ENCODE measurements at regions not wholly inside any gene's neighbourhood (a gene's known extent, or its start where the extent isn't known, plus 50 kb on each side); places are given as distances from the start of the nearest gene placed in this dataset.

GRCh38 chr15:95742256-95742655 lies 588.2 kb upstream of the NR2F2 start:
- Mint-ChIP-seq H3K27ac (ENCODE audit: unreplicated experiment) (no peak overlapping the region), H3K27me3 (ENCODE audit: unreplicated experiment) (no peaks in the 10 kb centered on the region)

DNA sequence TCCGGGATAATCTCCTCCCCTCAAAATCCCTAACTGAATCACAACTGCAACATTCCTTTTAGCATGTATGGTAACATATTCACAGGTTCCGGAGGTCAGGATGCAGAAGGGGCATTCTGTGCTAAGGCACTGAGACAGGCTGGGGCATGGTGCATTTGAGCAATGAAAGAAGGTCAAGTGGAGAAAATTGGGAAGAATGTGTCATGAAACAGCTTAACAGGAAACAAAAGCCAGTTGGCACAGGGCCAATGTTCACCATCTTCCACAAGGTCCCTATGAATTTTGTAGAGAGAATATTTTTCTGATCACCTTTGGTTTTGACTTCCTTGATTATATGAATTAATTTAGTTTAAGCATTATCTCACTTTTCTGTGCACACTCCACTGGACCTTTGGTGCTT lies 587.7 kb upstream of the NR2F2 start:
- peaks cover 2% of the 10 kb centered on the region for H3K9me3 Mint-ChIP-seq (ENCODE audit: unreplicated experiment)
- no peak for DNase-seq
- H3K27me3 Mint-ChIP-seq (ENCODE audit: unreplicated experiment): no peaks in the 10 kb centered on the region
- no peaks in the 10 kb centered on the region for H3K4me1 Mint-ChIP-seq (ENCODE audit: low read depth, unreplicated experiment)
- TF ChIP-seq CTCF (IDR thresholded peaks at IDR 0.05; ENCODE audit: partially characterized antibody, unreplicated experiment): no peak
- no peak overlapping the region for H3K27ac Mint-ChIP-seq (ENCODE audit: unreplicated experiment)
- H3K36me3 Mint-ChIP-seq (ENCODE audit: unreplicated experiment): no peaks in the 10 kb centered on the region
- no peak overlapping the region for H3K4me3 Mint-ChIP-seq (ENCODE audit: unreplicated experiment)

More at GRCh38 chr15:95742256-95742655, 588.2 kb upstream of the NR2F2 start:
- DNase-seq: no peak
- no peak overlapping the region for H3K4me3 Mint-ChIP-seq (ENCODE audit: unreplicated experiment)
- TF ChIP-seq CTCF (IDR thresholded peaks at IDR 0.05; ENCODE audit: partially characterized antibody, unreplicated experiment): no peak
- no peaks in the 10 kb centered on the region for H3K36me3 Mint-ChIP-seq (ENCODE audit: unreplicated experiment)
- H3K9me3 Mint-ChIP-seq (ENCODE audit: unreplicated experiment): peaks cover 2% of the 10 kb centered on the region
- H3K4me1 Mint-ChIP-seq (ENCODE audit: low read depth, unreplicated experiment): no peaks in the 10 kb centered on the region

DNA sequence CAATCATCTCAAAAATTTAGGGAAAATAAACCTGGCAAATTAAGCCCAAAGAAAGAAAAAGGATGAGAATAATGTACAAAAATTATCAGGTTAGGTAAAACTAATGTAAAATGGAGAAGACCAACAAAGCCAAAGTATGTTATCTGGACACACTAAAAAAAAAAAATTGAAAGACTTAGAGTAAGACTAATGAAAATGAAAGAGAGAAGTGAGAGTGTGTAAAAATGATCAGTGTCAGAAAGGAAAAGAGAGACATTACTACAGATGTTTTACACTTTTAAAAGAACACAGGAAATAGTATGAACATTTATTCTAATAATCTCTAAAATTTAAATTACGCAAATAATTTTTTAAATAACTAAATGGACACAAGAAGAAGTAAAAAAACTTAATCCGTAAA lies 573.3 kb upstream of the NR2F2 start:
- no peak for TF ChIP-seq CTCF (IDR thresholded peaks at IDR 0.05; ENCODE audit: partially characterized antibody, unreplicated experiment)
- H3K27me3 Mint-ChIP-seq (ENCODE audit: unreplicated experiment): no peaks in the 10 kb centered on the region
- H3K9me3 Mint-ChIP-seq (ENCODE audit: unreplicated experiment): no peaks in the 10 kb centered on the region
- H3K27ac Mint-ChIP-seq (ENCODE audit: unreplicated experiment): no peak overlapping the region
- H3K36me3 Mint-ChIP-seq (ENCODE audit: unreplicated experiment): no peaks in the 10 kb centered on the region
- no peak overlapping the region for H3K4me3 Mint-ChIP-seq (ENCODE audit: unreplicated experiment)
- H3K4me1 Mint-ChIP-seq (ENCODE audit: low read depth, unreplicated experiment): no peaks in the 10 kb centered on the region
- no peak for DNase-seq

GRCh38 chr15:95758451-95758850 lies 572.0 kb upstream of the NR2F2 start:
- Mint-ChIP-seq H3K9me3 (ENCODE audit: unreplicated experiment) (no peaks in the 10 kb centered on the region), H3K4me1 (ENCODE audit: low read depth, unreplicated experiment) (no peaks in the 10 kb centered on the region), H3K27me3 (ENCODE audit: unreplicated experiment) (no peaks in the 10 kb centered on the region), H3K36me3 (ENCODE audit: unreplicated experiment) (no peaks in the 10 kb centered on the region), H3K4me3 (ENCODE audit: unreplicated experiment) (no peak overlapping the region), H3K27ac (ENCODE audit: unreplicated experiment) (no peak overlapping the region)
- TF ChIP-seq CTCF (IDR thresholded peaks at IDR 0.05; ENCODE audit: partially characterized antibody, unreplicated experiment): no peak
- no peak for DNase-seq

GRCh38 chr15:95758851-95759250 lies 571.6 kb upstream of the NR2F2 start:
- Mint-ChIP-seq H3K27me3 (ENCODE audit: unreplicated experiment) (no peaks in the 10 kb centered on the region), H3K36me3 (ENCODE audit: unreplicated experiment) (no peaks in the 10 kb centered on the region), H3K4me1 (ENCODE audit: low read depth, unreplicated experiment) (no peaks in the 10 kb centered on the region), H3K9me3 (ENCODE audit: unreplicated experiment) (no peaks in the 10 kb centered on the region), H3K27ac (ENCODE audit: unreplicated experiment) (no peak overlapping the region), H3K4me3 (ENCODE audit: unreplicated experiment) (no peak overlapping the region)
- DNase-seq: no peak
- no peak for TF ChIP-seq CTCF (IDR thresholded peaks at IDR 0.05; ENCODE audit: partially characterized antibody, unreplicated experiment)

All from glutamatergic neuron (in vitro differentiated cells).